ENCODE measurements at regions not wholly inside any gene's neighbourhood (a gene's known extent, or its start where the extent isn't known, plus 50 kb on each side); places are given as distances from the start of the nearest gene placed in this dataset.

- FAIRE-seq, result no peak
- CTCF ChIA-PET, result no interaction called here
- TF ChIP-seq POLR2A (IDR thresholded peaks at IDR 0.05; ENCODE audit: low read length), result no peak
- TF ChIP-seq ATOH8 (CRISPR knock-in tag; IDR thresholded peaks at IDR 0.05; ENCODE audit: low read depth), result no peak
- no peak for TF ChIP-seq NPAS2 (CRISPR knock-in tag; IDR thresholded peaks at IDR 0.05; ENCODE audit: borderline replicate concordance)
- no peak for TF ChIP-seq FOSL2 (IDR thresholded peaks at IDR 0.05)
- TF ChIP-seq FOSL2 (CRISPR knock-in tag; IDR thresholded peaks at IDR 0.05), result no peak
- no peak for TF ChIP-seq FOXS1 (CRISPR knock-in tag; IDR thresholded peaks at IDR 0.05)
- no peak for TF ChIP-seq CEBPB (IDR thresholded peaks at IDR 0.05)
- TF ChIP-seq GATA3 (IDR thresholded peaks at IDR 0.05; ENCODE audit: borderline replicate concordance), result no peak
- TF ChIP-seq EP300 (IDR thresholded peaks at IDR 0.05), result no peak
- POLR2A ChIA-PET, result no interaction called here
- H3K4me1 ChIP-seq, result no peaks in the 10 kb centered on the region
- H3K4me2 ChIP-seq, result no peak overlapping the region
- H3K4me3 ChIP-seq, result no peak overlapping the region
- no peaks in the 10 kb centered on the region for H3K9me3 ChIP-seq
- no peak overlapping the region for H3K27ac ChIP-seq
- no peak for DNase-seq (ENCODE audit: low read depth in 1 of 2, low spot score in 1 of 2)
- WGBS (ENCODE audit: missing lambda C conversion rate), result 14% methylated on average over 1 of the region's 1 CpG
- no peak for ATAC-seq
These were observed 264.4 kb upstream of the MON1B start for GRCh38 chr16:76926595-76926994.

- TF ChIP-seq MAZ (IDR thresholded peaks at IDR 0.05; ENCODE audit: borderline replicate concordance, low read depth, low read length), result no peak
- TF ChIP-seq FOSL2 (IDR thresholded peaks at IDR 0.05), result no peak
- TF ChIP-seq FOSL2 (CRISPR knock-in tag; IDR thresholded peaks at IDR 0.05), result no peak
- no peak for TF ChIP-seq PBX3 (IDR thresholded peaks at IDR 0.05)
- TF ChIP-seq CHD4 (IDR thresholded peaks at IDR 0.05; ENCODE audit: borderline replicate concordance), result no peak
- no peak for TF ChIP-seq NR3C1 (IDR thresholded peaks at IDR 0.05)
- no peak for TF ChIP-seq NPAS2 (CRISPR knock-in tag; IDR thresholded peaks at IDR 0.05; ENCODE audit: borderline replicate concordance)
- no peak for TF ChIP-seq HOXB13 (CRISPR knock-in tag; IDR thresholded peaks at IDR 0.05; ENCODE audit: low read depth)
- TF ChIP-seq PHF8 (IDR thresholded peaks at IDR 0.05; ENCODE audit: borderline replicate concordance, low read depth), result no peak
- no peak for TF ChIP-seq EHMT2 (IDR thresholded peaks at IDR 0.05; ENCODE audit: low read depth)
- no peak for TF ChIP-seq NFE2L2 (conservative IDR thresholded peaks at IDR 0.05; ENCODE audit: low read length)
- no peak for TF ChIP-seq ZSCAN20 (CRISPR knock-in tag; IDR thresholded peaks at IDR 0.05)
- ATAC-seq, result no peak
- WGBS (ENCODE audit: missing lambda C conversion rate), result 25% methylated on average over 1 of the region's 1 CpG
- no peak for DNase-seq (ENCODE audit: low read depth in 1 of 2, low spot score in 1 of 2)
- ChIA-PET POLR2A (no interaction called here), CTCF (interaction anchor here (0.6 kb wide), 1 partner anchor 135 kb away, joined by 3 read pairs; no protein-coding TSS in a partner anchor)
- Histone ChIP-seq H3K4me1 (peaks cover 5% of the 10 kb centered on the region; the same call in 1 of the 3 replicates), H3K4me3 (no peak overlapping the region), H3K9me3 (no peaks in the 10 kb centered on the region), H3K27ac (no peak overlapping the region), H3K4me2 (no peak overlapping the region)
- FAIRE-seq, result no peak
These were observed 259.8 kb upstream of the MON1B start for GRCh38 chr16:76931186-76931585.

- no peaks in the 10 kb centered on the region for H3K9me3 ChIP-seq
- H3K4me3 ChIP-seq, result no peak overlapping the region
- POLR2A ChIA-PET, result no interaction called here
- no peak for DNase-seq (ENCODE audit: low read depth in 1 of 2, low spot score in 1 of 2)
- 44% methylated on average over 1 of the region's 1 CpG for WGBS (ENCODE audit: missing lambda C conversion rate)
- no peak for ATAC-seq
- CTCF ChIA-PET, result interaction anchor here (1.0 kb wide), 1 partner anchor 12 kb away, joined by 3 read pairs; no protein-coding TSS in a partner anchor
- no peak for FAIRE-seq
- peak overlapping the region; percentile 27; the same call in 2 of the 3 replicates for H3K4me2 ChIP-seq
- TF ChIP-seq TFCP2L1 (CRISPR knock-in tag; IDR thresholded peaks at IDR 0.05) (no peak), SREBF2 (IDR thresholded peaks at IDR 0.05) (no peak), HEYL (CRISPR knock-in tag; IDR thresholded peaks at IDR 0.05) (no peak), NFE2L2 (conservative IDR thresholded peaks at IDR 0.05; ENCODE audit: low read length) (no peak), PHF8 (IDR thresholded peaks at IDR 0.05; ENCODE audit: borderline replicate concordance, low read depth) (no peak)
- H3K27ac ChIP-seq, result no peak overlapping the region
- H3K4me1 ChIP-seq, result peaks cover 5% of the 10 kb centered on the region; the same call in 1 of the 3 replicates
These were observed 258.3 kb upstream of the MON1B start for GRCh38 chr16:76932541-76933211.

All from A549 (cell line).